Kidney glomerular epithelial cell (primary cell): ENCODE measurements at regions not wholly inside any gene's neighbourhood (a gene's known extent, or its start where the extent isn't known, plus 50 kb on each side); places are given as distances from the start of the nearest gene placed in this dataset.
"Not testable (repeated sequence)": the region's sequence is repeated elsewhere in the genome, so short reads cannot be mapped to it uniquely, and the experiment has no call there.

Experiments used
- DNase-seq: peaks from one replicate; lab custom pipeline; 2025; lab: John Stamatoyannopoulos, UW

DNA sequence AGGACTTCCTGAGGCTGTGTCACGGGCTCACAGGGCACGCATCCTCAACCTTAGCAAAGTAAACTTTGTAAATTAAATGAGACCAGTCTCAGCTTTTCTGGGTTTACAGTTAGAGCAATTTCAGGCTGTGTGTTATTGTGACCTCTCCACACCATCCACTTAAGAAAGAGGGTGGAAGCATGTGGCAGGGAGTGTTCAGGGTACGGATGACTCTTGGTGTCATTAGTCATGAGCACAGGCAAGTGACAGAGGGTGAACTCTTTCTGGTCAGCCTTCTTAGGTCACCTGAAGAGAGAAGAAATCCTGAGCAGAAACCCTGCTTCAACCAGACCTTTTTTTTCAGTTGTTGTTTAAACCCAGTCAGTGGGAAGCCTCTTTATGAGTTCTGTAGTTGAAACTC, 207.9 kb downstream of the ICOS start:
- no peak for DNase-seq

DNA sequence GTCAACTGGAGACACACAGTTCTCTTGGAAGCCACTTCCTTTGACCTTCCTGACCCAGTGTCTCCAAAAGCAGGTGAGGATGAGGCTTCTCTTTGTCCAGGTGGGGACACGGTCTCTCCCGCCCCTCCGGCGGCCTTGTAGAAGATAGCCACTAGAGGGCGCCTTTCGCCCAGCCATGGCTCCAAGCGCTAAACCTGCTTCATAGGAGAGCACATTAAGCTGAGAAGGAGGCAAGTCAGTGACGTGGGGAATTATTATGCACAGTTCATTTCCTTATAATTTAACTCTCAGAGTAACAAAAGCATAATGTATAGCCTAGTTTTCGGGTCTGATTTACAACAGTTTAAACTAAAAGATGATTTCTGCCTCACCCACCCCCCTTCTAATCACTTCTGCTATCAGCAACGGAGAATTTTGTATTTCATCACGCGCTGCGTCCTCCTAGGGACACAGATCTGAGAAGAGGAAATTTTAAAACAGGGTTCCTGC, 208.7 kb downstream of the ICOS start:
- peak; percentile 83 for DNase-seq

DNA sequence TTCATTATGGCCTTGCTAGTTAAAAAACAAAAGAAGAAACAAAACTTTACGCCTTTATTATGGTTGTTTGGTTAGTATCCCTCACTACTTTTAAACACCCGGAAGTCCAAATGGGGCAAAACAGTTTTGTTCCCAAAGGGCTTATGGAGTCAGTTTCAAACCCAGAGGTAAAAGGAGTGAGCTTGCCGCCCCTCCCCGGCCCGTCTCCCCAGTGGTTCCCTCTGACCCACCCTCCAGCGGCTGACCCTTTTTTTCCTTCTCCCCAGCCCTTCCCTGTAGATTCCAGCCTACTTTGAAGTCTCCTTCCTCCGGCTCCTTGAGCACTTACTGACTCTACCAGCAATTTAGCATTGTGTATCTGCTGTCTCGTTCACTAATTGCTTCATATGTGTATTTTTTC, 209.2 kb downstream of the ICOS start:
- no peak for DNase-seq

DNA sequence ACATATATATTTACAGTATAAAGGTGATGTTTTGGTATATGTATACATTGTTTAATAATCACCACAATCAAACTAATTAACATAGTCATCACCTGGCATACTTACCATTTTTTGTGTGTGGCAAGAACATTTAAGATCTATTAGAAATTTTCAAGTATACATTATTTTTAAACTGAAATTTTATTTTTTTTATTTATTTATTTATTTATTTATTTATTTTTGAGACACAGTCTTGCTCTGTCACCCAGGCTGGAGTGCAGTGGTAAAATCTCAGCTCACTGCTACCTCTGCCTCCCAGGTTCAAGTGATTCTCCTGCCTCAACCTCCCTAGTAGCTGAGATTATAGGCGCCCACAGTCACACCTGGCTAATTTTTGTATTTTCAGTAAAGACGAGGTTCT, 210.5 kb downstream of the ICOS start:
- not testable (repeated sequence) for DNase-seq

DNA sequence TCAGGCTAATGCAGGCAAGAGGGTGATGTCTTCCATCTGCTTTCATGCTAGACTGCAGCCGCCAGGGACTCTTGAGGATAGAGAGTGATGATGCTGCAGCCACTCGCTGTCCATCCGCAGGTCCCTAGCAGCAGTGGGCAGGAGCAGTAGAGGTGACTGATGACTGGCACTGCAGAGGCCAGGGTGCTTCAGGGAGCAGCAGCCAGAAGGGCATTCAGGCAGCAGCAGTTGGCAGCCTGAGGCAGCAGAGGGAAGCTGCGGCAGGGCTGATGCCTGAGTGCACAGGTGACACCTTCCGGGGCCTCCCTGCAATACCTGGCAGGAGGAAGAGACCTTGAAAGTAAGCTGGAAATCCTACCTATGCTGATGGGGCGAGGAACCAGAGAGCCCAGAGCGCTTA, 214.2 kb downstream of the ICOS start:
- no peak for DNase-seq

DNA sequence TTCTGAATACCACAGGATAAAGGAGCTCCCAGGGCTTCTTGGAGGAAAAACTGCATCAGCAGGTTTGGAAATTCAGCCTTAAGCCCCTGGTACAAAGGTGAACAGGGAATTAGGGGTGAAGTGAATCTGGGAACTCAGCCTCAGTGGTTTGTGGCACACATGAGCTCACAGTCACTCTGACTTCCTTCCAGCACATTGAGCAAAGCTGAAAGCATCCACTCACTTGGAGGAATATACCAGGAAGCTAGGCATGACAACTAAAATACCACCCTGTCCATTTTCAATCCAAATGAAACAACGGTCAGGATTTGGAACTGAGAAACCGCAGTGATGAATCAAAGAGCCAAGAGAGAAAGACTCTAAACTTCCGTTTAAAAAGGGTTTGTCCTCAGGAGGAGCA, 216.1 kb downstream of the ICOS start:
- no peak for DNase-seq

DNA sequence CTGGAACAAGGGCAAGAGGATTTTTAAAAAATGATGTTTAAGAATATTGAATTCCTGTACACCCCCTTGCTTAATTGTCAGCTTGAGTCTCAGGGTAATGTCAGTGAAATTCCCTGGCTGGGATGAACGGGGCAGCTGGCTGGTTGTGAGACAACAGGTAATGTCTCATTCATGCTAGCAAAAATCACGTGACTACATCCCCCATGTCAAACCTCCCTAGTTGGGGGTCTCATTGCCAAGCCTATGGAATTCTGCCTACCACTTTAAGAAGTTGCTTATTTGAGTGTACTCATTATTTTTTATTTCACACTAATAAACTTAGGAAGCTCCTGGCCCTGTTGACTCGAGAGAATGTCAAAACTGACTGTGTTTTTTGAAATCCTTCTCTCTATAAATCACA, 218.3 kb downstream of the ICOS start:
- DNase-seq: no peak

DNA sequence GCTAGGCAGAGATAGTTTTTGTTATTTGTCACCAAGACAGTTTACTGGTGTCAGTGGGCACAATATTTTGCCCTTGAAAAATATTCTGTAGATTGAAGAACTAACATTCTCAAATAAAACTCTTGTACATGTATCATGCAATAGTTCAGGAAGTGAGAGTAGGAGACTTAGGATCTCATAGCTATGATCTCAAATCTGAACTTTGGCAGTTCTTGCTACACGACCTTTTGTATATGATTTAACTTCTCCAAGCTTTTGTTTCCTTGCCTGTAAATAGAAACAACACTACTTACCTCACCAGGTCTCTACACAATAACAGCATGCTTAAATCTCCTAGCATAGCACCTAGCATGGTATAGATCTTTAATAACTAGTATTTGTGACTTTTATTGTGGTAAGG, 219.9 kb downstream of the ICOS start:
- DNase-seq: no peak

DNA sequence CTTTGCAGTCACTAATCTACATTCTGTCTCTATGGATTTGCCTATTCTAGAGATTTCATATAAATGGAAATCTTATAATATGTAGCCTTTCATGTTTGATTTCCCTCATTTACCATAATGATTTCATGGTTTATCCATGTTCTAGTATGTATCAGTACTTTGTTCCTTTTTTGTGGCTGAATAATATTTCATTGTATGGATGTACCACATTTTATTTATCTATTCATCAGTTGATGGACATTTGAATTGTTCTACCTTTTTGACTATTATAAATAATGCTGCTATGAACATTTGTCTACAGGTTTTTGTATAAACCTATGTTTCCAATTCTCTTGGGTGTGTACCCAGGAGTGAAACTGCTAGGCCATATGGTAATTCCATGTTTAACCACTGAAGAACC, 221.1 kb downstream of the ICOS start:
- DNase-seq: no peak

DNA sequence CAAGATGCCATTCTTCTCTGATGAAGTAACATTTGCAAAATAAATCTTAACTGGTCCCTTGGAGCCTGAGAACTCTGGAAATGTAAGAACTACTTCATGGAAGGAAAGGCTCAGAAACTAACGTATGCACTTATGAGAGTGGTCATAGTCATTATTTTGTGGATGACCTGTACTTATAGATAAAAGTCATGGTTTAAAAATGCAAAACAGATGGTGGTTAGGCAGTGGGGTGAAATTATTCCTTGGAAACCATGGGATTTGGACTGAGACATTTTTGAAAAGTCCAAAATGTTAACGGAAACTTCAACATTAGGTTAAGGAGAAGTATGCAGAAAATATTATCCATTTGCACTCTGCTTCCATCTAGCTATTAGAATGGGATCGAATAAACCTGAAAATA, 223.0 kb downstream of the ICOS start:
- no peak for DNase-seq

DNA sequence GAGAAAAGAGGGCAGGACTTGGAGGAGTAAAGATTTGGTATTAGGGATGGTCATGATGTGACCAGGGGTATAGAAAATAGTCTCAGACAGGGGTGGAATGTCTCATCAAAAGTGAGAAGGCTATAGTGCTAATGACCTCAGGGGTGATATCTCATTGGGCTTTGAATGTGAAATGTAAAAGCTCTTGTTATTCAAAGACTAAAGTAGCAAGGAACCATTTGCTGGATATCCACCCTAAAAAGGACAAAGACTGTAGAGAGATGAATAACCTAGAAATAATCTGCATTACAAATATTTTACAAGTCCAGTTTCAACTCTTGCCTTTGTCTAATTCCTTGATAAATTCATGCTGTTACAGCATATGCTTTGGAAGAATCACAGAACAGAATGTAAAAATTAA, 224.4 kb downstream of the ICOS start:
- DNase-seq: no peak

DNA sequence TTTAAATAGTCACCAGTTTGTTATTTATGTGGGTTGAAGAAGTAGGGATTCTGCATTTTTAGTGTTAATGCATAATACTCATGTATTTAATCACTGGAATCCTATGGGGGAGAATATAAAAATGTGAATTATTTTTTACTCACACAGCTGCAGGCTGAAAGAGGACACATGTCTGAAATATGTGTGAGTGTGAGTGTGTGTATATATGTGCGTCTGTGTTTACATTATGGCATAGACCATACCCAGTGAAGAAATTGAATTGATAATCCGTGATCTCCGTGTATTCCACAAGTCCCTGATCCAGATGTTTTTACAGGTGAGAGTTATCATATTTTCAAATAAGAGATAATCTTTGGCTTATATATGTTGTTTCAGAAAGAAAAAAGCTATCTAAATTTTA, 225.3 kb downstream of the ICOS start:
- DNase-seq: no peak

DNA sequence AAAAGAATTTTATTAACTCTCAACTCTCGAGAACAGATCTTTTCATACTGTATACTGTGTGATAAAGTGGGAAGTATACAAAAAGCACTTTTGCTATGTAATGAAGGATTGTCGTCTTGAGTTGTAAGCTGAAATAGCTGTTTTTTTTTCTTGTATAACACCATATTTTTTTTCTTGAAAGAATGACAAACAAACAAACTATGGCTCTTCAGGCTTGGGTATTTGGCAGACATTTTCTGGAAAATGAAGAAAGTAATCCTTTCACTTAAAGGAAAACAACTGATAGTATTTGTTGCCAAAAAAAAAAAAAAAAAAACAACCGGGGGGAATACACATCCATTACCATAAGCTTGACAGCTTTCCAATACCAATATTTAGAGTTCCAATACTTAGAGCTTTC, 230.4 kb downstream of the ICOS start:
- no peak for DNase-seq

DNA sequence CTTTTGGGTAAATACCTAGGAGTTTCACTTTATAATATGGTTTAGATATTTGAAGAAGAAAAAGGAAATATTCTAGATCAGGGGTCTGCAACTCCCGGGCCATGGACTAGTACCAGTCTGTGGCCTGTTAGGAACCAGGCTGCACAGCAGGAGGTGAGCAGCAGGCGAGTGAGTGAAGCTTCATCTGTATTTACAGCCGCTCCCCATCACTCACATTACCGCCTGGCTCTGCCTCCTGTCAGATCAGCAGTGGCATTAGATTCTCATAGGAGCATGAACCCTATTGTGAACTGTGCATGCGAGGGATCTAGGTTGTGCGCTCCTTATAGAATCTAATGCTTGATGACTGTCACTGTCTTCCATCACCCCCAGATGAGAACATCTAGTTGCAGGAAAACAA, 231.1 kb downstream of the ICOS start:
- not testable (repeated sequence) for DNase-seq

DNA sequence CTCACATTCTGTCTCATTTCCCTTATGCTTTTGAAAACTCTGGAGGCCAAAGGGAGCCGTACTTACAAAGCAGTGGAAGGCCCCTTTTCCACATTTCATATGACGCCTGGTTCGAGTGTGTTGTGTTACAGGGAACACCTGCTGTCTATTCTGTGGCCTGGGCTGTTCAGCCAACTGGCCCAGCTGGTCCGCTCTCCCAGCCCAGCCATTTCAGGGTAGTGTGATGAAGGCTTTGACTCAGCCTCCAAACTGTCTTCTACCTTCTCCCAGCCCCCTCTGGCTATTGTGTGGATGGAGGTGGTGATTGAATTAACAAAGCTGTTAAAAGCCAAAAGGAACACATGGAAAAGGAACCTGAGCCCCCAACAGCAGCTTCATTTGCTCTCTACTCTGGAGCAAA, 233.8 kb downstream of the ICOS start:
- no peak for DNase-seq

DNA sequence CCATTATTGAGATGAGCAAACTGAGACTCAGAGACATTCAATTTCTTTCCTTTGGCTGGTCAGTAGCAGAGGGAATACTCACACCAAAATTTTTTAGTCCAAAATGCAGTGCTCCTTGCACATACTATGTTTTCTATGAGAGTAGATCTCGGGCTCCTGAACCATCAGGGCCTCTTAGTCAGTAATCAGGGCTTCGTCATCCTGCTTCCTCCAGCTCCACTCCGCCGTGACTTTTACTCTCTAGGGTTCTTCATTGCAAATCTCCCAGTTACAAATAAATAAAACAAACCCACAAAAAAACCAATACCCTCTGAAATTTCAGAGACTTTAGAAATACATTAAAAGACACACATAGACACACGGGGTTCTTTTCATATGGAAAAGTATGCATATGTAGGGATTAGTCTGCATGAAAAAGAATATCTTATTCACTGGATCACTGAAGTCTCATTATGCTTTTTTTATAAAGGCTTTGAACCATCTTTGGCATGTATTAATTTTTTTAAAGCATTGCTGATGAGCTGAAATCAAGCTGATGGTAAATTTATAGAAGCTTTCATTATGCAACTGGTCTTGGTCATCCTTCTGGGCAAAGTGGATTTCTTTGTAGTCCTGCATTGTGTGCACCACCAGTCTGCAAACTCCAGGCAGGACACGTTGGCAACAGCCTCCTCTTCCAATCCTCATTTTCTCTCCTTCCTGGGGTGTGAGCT, 235.0 kb downstream of the ICOS start:
- no peak for DNase-seq

DNA sequence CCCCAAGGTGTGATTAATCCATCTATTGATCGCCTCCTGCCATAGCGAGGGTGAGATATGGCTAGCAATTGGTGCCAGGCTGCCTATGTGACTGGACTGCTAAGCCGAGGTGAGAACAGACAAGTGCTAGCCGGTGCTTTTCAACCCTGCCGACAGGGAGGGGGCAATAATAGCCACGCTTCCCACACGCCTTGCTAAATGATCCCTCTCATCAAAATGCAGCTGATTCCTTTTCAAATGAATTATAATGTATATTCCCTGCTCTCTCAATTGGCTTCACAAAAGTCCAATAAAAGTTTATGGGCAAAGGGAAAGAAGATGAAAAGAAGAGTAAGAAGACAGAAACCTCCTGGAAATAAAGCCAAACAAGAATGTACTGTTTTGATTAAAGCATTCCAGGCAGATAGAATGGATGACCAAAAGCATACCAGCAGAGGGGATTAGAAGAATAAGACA, 235.6 kb downstream of the ICOS start:
- DNase-seq: no peak

DNA sequence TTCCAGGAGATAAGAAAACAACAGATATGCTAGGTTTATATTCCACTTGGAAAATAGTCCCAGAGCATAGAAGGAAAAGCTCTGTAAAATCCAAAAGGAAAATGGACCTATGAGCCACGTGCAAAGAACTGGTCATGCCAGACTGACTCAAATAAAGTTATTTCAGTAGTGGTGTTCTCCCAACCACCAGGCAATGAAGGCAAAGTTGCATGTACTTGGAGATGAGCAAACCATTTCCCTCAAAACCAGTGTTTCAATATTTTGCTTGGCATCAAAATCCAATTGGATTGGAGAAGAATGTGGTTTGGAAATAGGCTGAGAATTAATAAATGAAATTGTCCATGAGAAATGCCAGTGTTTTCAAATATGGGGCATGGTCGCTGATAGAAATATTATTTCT, 237.5 kb downstream of the ICOS start:
- no peak for DNase-seq

DNA sequence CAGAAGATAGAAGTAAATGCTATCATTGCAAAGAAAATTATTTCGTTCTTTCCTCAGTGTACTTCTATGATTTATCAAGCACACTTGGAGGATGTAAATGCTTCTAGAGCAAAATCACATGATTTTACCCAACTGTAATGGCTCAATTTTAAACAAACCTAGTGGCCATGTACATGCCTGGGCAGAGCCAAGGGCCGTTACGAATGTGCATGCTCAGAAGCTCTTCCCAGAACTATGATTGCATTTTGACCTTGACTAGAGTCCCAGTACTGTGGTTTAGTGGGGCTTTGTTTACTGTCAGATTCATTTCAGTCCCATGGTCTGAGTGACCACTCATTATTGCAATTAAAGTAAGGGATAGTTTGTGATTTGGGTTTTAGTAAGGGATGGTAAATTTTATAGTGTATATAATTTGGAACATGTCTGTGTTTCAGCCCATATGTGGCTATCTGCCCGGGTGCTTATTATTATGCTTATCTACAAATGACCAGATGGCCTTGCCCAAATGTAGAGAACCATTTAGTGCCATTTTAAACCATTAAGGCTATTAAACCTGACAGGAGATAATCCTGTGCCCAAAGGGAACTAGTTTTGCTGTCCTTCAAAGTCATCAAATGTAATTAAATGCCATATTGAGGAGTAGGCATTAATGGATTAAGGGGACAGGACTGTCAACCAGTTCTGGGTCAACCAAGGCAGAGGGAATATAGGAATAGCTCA, 239.1 kb downstream of the ICOS start:
- no peak for DNase-seq

DNA sequence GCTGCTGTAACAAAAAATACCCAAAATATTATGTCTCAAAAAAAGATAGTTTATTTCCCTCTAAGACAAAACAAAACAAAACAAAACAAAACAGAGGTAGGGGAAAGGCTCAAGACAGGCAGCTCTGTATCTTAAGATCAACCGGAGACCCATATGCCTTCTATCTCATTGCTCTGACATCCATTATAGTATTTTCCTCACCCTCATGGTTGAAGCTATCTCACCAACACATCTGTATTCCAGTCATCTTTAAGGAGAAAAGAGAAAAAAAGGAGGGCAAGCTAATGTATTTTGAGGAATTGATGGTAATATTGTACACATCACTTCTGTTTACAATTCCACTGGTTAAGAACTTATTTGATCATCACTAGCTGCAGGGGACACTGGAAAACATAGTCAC, 239.7 kb downstream of the ICOS start:
- no peak for DNase-seq

DNA sequence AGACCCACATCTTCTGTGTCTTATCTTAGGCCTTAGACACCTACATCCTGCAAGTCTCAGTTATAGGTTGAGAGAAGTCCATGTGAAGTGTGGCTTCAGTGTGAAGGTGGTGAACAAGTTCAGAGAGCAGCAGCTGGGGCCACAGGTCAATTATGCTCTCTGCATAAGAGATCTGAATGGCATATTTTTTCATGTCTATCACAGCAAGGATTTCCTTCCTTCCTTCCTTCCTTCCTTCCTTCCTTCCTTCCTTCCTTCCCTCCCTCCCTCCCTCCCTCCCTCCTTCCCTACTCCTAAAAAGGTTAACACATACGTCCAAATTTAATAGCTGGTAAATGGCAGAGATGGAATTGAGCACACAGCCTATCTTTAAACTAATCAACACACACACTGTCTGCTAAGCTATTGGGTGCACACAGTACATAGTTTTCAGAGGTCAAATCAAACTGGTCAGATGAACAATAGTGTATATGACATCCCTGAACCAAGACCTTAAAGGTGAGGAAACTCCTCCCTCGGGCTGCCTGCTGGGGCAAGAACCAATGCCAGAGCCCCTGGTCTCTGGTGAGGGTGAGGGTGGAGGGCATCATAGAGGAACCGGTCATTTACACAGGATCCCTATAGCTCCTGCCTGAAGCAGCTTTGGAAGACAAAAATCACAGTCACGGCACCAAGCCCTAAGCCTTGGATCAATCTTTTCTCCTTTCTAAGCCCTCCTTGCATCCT, 240.9 kb downstream of the ICOS start:
- no peak for DNase-seq

DNA sequence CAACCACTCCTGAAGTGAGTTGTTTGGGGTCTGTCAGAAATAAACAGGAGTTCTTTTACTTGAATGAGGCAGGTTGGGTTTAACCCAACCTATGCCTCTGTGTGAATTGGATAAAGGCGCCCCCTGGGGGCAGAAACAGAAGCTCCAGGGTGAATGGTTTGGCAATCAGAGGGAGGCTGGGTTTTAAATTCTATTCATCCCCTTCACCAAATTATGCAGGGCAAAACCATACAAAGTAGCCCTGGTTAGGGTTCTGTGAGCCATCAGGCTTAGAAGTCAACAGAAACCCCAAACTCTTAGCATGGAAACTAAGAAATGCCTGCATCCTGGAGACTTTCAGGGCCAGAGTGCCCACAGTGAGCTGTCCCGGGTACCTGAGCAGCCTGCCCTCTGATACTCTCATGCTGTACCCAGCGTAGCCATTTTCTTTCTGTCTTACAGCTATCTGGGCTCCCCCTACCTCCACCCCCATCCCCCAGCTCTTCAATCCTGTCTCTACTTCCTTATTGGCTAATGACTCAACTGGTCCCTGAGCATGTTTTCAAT, 241.5 kb downstream of the ICOS start:
- no peak for DNase-seq

DNA sequence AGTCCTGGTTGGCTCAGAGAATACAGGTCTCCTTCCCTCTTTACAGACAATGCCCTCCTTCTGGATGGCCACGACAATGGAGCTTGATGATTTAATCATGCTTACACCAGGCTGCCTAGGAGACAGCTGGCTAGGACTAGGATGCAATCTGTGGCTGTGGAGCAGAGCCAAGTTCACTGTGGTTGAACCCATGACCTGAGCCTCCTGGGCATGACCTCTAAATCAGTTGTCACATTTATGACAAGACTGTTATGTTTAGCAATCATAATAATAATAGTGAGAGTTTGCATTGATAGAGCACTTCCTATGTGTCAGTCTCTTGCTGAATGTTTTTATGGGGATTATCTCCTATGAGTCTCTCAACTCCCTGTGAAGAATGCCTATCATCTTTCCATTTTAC, 244.1 kb downstream of the ICOS start:
- DNase-seq: no peak
